HG03342 (cell line): ENCODE measurements at regions not wholly inside any gene's neighbourhood (a gene's known extent, or its start where the extent isn't known, plus 50 kb on each side); places are given as distances from the start of the nearest gene placed in this dataset.
"Not testable (repeated sequence)": the region's sequence is repeated elsewhere in the genome, so short reads cannot be mapped to it uniquely, and the experiment has no call there.

Source experiments
- ATAC-seq: cut with Tn5 transposase; IDR thresholded peaks from one replicate; pipeline ENCODE4 v1.9.1; 2021; ENCODE audit warnings: mild to moderate bottlenecking, moderate library complexity; ENCODE audit not compliant: unreplicated experiment

DNA sequence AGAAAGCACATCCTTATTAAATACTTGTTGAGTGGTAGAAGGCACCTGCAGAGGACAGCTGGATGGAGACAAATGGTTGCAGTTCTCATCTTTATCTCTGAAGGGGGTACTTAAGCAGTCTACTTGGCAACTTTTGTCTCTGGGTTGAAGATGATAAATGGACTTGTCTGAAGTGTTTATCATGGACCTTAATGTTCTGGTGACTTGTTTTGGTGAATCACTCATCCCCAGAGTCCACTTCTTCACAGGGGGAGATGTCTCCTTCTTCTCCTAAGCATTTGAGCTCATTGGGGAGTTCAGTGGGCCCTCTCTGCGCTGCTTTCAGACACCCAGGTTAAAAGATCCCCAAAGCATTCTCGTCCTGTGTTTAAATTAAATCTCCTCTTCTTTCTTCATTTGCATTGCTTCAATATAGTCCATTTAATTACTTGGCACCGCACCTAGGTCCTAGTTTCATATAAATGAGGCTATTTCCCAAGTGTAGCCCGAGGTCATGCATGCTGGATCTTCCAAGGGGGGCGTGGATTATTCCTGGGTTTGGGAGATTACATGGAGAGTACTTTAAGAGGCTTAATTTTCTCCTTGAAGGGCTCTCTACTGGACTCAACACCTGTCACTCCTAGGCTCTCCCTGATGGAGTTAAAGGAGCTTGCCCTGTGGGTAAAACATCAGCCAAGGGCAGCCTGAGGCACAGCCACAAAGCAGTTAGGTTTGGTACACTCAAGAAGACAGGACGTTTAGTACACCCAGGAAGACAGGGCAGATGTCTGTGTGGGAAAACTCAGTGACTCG is 239.3 kb upstream of the C2CD4B start:
- ATAC-seq = no peak

DNA sequence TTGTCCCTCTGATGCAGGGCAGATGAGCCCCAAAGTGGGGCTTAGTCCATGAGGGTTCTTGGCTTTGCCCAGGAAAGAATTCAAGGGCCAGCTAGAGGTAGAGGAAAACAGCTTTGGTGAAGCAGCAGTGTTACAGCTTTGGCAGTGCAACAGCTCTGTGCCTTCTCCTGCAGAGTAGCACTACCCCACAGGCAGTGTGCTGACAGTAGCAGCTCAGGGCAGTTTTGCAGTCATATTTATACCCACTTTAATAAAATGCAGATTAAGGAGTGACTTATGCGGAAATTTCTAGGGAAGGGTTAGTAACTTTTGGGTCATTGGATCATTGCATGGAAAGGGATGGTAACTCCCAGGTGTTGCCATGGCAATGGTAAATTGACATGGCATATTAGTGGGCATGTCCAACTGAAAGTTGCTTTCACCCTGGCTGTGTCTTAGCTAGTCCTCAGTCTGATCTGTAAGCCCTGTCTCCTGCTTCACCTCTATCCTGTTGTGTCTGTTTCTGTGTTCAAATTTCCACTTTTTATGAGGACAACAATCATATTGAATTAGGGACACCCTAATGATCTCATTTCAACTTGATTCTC is 241.3 kb upstream of the C2CD4B start:
- no peak for ATAC-seq

DNA sequence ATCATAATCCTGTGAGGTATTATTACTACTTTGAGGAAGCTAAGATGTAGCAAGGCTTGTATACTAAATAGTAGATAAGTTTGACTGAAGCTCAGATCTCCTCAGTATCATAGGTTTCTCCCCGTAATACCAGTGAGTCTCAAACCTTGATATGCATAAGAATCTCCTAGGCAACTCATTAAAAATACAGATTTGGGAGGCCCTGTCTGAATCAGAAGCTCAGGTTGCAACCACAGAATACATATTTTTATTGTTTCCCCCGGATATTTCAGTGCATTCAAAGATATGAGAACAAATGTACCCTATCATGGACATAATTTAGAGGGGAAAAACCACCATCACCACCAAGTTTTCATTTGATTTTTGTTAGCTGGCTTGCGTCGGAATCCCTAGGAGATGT is 242.1 kb upstream of the C2CD4B start:
- no peak for ATAC-seq

- no peak for ATAC-seq
Observed at GRCh38 chr15:62407962-62408361, 242.9 kb upstream of the C2CD4B start.

DNA sequence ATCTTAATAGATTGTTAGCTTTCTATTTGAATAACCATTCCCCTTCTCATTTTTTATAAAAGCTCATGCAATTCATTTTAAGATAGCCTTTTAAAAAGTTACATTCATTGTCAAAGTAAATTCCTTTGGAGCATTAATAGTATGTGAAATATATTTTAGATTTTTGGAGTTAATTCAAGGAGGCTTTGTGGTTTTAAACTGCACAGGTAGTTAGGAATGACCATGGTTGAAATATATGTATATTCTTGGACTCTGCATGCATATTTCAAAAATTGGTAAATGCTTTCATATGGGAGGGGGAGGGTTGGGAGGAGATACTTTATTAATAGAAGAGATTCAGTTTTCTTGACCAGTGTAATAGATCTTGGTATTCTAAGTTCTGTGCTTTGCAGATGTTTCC is 244.4 kb upstream of the C2CD4B start:
- ATAC-seq = no peak

- no peak for ATAC-seq
Observed at GRCh38 chr15:62412686-62413085, 247.6 kb upstream of the C2CD4B start.

GRCh38 chr15:62413153-62413552 is 248.1 kb upstream of the C2CD4B start:
- ATAC-seq = no peak

DNA sequence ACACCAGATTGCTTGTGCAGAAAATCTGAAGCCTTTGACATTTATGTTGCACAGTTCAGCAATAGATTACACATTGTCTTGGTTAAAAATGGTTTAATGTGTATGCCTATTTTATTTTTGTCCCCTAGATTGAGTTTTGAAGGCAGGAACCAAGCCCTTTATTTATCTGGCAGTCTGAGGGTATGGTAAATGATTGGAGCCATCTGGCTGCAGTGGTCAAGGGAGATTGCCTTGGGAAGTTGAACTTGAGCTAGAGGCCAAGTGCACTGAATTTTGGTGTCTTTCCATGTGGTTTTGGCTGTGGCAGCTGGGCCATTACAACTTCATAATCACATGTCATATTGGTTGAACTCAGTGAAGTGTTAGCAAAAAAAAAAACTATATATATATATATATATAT is 248.7 kb upstream of the C2CD4B start:
- ATAC-seq = no peak

GRCh38 chr15:62415498-62415897 is 250.4 kb upstream of the C2CD4B start:
- ATAC-seq = no peak

- no peak for ATAC-seq
Observed at GRCh38 chr15:62416526-62416925, 251.4 kb upstream of the C2CD4B start.

DNA sequence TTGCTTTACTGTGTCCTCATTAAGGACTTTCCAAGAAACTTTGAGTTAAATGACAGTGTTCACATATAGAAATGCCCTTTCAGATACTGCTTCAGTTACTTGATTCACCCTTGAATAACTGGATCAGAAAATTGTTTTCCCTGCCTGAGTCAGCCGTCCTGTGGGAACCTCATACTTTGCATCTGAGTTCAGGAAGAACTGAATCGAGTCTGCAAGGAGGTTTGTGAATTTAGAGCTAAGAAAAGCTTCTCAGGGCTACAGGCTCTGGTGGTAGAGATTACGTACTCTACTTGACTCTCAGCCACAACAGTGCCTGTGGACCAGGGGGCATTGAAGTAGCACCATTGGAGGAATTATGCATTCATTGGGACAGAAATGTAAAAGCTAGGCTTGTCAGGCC is 252.4 kb upstream of the C2CD4B start:
- no peak for ATAC-seq

DNA sequence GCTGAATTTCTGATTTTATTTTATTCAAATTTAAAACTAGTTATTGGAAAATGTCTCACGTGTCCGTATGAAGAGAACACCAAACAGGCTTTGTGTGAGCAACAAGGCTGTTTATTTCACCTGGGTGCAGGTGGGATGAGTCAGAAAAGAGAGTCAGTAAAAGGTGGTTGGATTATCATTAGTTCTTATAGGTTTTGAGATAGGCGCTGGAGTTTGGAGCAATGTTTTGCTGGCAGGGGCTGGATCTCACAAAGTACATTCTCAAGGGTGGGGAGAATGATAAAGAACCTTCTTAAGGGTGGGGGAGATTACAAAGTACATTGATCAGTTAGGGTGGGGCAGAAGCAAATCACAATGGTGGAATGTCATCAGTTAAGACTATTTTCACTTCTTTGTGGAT is 253.4 kb upstream of the C2CD4B start:
- ATAC-seq = not testable (repeated sequence)

GRCh38 chr15:62419192-62419591 is 254.1 kb upstream of the C2CD4B start:
- no peak for ATAC-seq

GRCh38 chr15:62420371-62420770 is 255.3 kb upstream of the C2CD4B start:
- ATAC-seq = not testable (repeated sequence)

GRCh38 chr15:62421289-62421688 is 256.2 kb upstream of the C2CD4B start:
- ATAC-seq = no peak

GRCh38 chr15:62426387-62426956 is 261.4 kb upstream of the C2CD4B start:
- no peak for ATAC-seq

DNA sequence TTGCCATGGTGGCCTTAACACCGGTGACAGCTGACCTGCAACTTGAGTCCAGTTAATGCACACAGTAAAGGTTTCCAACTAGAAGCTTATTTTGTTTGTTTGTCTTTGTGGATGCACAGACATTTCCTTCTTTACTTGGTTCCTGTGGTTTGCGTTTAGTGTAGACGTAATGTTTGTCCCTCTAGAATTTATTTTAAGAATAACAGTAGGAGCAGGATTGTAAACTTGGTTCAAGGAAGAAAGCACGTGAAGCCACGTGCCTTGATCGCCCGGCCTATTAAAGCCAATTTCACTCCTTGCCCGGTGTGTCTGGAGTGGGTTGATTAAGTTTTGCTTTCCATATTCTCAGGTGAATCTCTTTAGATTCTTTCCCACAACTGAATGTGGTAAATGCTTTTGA is 263.2 kb upstream of the C2CD4B start:
- ATAC-seq = no peak

DNA sequence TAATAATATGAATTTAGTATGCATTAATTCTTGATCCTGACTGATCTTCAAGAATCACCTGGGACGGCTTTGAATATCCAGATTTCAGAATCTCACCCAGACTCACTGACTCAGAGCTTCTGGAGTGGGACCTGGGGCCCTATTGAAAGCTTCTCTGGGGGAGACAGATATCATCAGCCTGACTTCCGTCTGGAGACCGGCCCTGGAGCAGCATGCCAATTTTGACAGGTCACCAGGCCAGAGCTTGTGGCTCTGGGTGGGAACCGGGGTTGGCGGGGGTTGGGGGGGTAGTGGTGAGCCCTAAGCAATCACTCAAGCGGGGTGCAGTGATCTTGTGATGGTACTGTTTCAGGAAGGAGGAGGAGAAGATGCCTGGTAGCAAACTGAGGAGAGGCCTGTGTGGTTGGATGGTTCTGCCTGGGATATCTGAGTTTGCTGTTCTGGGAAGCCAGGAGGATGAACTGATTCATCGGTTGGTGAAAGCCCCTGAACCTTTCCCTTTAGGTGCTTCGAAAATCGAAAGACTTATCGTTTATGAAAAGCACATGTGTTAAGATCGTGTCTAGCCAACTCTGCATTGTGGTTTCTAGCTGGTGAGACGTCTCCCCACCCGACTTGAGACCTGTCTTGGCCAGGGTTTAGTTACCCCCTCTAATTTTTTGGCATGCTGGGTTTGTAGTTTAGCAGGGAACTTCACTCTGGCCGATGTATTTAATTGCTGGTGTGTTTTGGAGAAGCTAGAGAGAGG is 263.9 kb upstream of the C2CD4B start:
- no peak for ATAC-seq

DNA sequence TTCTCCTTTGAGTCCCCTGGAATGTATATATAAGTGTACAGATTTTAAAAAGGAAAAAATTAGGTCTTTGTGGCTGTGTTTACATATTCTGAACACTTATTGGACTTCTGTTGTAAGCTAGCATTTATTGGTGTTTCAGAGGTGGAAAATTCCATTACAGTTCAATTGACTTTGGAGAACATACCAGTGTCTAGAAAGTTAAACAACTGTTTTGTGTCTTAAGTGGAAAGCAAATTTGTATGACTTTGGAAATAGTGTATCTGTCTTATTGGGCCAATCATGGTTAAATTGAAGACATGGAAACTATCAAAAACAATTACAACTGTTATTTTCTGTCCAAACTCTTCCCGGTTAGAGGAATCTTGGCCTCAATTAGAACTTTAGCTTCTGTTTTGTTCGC is 265.0 kb upstream of the C2CD4B start:
- ATAC-seq = no peak

DNA sequence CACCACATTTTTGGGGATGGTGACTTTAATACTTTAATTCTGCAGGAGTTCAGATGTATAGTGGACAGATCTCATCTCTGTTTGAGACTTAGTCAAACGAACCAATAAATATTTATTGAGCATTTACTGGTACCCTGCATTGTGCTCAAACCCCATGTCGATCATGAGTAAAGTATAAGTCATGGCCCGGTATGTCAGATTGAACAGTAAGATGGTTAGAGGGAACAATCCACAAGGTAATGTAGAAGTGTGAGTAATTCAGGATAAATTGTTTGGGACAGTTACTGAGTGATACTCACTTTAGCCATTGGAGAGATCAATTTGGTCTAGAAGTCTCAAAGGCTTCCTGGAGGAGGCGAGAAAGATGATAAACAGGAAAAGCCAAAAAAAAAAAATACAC is 265.5 kb upstream of the C2CD4B start:
- ATAC-seq = no peak

DNA sequence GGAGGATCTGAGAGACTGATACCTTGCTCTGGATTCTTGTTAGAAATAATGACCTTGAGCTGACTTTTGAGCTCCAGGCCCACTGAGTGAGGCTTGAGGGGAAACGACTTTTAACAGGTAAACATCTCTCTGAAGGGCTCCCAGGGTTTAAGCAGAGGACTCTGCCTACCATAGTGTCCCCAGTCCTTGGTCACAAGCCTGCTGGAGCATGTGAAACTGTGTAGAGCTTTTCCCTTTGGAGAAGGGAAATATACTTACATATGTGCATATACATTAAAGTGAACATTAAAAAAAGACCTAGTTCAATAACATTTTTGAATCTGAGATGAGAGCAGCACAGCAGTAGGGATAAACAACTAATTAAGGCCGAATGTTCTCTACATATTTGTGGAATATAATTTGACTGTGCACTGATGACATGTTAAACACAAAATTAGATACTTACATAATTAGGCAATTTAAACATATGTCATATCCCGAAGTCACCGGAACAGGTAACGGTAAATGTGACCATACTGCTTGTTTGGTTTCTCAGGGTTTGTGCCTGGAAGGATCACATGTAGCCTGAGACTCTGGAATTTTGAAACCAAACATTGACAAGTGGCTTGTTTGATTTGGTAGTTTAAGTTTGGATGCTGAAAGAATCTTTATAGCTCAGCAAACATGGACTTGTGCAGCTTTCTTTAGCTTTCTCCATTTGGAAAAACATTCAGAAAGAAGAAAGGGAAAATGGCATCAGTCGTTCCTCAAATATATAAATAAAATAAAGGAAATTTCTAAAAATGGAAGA is 266.1 kb upstream of the C2CD4B start:
- no peak for ATAC-seq
